Omental fat pad (tissue), 3 donors: ENCODE measurements at regions not wholly inside any gene's neighbourhood (a gene's known extent, or its start where the extent isn't known, plus 50 kb on each side); places are given as distances from the start of the nearest gene placed in this dataset.

Source experiments
- ATAC-seq: fragments of 150-250 bp; one replicate; pipeline ENCODE4 v1.9.1; 2016; ENCODE audit warnings: mild to moderate bottlenecking, moderate library complexity; ENCODE audit not compliant: low FRiP score
- DNase-seq: peaks from one replicate; pipeline ENCODE4 v3.0.0-alpha.2; 2019; ENCODE audit warnings: low spot score
- TF ChIP-seq, protein P1 (sequence below), 3 donors: fragments of 450-650 bp; IDR thresholded peaks; one replicate each; pipeline ENCODE4 v1.5.1; 2016 to 2017; ENCODE audit warnings: antibody characterized with exemption in 3 of 3, mild to moderate bottlenecking in 3 of 3, moderate library complexity in 2 of 3

DNA sequence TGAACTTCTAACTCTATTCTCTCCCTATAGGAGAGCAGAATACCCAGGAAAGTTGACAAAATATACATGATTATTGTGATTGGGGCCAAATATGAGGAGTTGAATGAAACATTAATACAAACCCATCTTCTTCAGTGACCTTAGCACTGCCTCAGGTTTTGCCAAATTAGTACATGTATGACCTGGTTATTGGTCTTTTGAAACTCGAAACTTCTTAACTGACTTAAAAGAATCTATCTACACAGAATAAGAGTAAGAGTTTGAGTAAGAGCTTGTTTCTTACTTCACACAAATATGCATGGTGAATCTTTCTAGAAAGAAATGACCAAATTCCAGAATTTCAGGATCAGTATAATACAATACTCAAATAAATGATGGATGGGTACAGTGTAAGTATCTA lies 213.0 kb upstream of the GK2 start:
- no peak for ATAC-seq
- DNase-seq, result no peak
- TF ChIP-seq, protein P1, sequence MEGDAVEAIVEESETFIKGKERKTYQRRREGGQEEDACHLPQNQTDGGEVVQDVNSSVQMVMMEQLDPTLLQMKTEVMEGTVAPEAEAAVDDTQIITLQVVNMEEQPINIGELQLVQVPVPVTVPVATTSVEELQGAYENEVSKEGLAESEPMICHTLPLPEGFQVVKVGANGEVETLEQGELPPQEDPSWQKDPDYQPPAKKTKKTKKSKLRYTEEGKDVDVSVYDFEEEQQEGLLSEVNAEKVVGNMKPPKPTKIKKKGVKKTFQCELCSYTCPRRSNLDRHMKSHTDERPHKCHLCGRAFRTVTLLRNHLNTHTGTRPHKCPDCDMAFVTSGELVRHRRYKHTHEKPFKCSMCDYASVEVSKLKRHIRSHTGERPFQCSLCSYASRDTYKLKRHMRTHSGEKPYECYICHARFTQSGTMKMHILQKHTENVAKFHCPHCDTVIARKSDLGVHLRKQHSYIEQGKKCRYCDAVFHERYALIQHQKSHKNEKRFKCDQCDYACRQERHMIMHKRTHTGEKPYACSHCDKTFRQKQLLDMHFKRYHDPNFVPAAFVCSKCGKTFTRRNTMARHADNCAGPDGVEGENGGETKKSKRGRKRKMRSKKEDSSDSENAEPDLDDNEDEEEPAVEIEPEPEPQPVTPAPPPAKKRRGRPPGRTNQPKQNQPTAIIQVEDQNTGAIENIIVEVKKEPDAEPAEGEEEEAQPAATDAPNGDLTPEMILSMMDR (IDR thresholded peaks at IDR 0.05), result no peak

DNA sequence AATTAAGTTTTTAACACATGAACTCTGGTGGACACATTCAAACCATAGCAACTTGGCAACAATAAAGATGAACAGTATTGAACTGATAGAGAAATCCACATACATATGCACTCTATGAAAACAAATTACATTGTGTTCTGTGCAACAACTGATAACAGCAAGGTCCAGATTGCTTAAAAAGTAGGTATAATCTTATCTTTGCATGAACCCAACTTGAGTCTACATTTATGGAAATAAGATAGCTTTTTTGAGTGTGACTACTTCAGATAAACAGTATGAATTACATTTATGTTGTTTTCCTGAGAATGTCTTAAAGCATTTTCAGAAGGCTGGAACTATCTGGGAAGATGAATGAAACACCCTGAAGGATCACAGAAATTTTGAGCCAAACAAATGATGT lies 212.6 kb upstream of the GK2 start:
- DNase-seq (no peak), ATAC-seq (no peak)
- TF ChIP-seq, protein P1 (IDR thresholded peaks at IDR 0.05), result no peak

DNA sequence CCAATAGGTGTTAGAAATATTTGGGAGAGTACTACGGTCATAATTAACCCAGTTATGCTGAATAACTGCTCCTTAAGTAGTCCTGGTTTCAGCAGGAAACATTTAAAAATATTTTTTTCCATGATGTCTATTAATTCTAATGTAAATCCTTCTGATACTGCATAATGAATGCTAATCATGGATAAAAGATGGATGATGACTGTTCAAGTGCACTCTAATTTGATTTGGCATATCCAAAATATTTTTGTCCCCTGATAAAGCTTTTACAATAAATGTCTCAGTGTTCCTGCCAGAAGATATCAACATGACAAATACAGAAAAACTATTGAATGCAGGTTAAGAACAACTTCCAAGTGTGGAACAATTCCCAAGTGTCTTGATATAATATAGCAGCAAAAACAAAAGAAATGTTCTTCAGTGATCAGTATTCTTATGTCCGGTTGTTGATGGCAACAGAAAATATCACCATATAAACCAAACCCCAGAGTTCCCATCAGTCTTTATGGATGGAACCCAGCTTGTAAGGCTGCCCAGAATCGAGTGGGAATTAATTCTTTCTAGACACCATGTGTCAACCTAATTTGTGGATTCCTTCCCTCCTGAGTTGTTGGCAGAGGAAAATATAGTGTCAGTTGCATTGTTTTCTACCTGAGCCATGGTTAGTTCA lies 205.4 kb upstream of the GK2 start:
- DNase-seq, result no peak

DNA sequence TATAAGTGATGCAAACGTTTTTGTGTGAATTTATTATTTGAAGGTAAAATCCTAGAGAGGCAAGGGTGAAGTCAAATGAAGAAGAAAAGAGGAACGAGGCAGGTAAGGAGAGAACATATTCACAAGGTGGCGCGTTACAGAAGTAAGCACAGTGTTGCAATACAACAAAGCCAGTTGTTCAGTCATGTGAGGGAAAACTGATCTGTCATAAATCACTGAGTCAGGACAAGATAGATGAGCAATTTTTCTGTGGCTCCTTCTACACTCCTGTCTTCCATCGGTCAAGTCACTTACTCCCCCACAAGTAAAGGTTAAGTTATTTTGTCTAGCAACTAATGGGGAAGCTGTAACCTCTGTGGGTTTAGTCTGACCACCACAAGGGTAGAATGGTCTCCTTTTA lies 203.0 kb upstream of the GK2 start:
- ATAC-seq (no peak), DNase-seq (no peak)
- TF ChIP-seq, protein P1 (IDR thresholded peaks at IDR 0.05), result no peak

More for the DNA sequence above, 205.4 kb upstream of the GK2 start:
- ATAC-seq, result no peak
- TF ChIP-seq, protein P1 (IDR thresholded peaks at IDR 0.05), result no peak

DNA sequence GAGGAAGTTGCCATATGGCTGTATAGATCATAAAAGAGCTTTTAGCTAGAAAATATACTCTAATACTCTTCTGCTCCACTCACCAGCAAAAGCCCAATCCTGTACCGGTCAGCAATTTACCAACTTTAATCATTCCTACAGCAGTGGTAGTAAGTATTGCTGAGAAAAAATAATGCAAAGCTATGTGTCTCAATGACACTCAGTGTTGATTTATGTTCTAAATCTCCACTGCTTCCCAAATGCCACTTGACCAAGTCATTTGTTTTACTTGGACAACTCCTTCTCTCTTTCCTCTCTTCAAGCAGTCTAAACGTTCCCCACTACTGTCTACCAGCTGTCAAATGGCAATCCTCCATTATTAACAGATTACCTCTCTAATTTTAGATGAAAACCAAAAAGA lies 201.8 kb upstream of the GK2 start:
- ATAC-seq, result no peak

DNA sequence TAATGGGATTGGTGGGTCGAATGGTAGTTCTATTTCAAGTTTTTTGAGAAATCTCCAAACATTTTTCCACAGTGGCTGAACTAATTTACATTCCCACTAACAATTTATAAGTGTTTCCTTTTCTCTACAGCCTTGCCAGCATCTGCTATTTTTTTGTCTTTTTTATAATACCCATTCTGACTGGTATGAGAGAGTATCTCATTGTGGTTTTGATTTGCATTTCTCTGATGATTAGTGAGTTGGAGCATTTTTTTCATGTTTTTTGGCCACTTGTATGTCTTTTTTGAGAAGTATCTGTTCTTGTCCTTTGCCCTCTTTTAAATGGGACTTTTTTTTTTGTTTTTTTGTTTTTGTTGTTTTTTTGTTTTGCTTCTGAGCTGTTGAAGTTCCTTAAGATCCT lies 200.0 kb upstream of the GK2 start:
- TF ChIP-seq, protein P1 (IDR thresholded peaks at IDR 0.05), result no peak
- DNase-seq (no peak), ATAC-seq (no peak)

More for the DNA sequence above, 201.8 kb upstream of the GK2 start:
- DNase-seq, result no peak
- TF ChIP-seq, protein P1 (IDR thresholded peaks at IDR 0.05), result no peak

DNA sequence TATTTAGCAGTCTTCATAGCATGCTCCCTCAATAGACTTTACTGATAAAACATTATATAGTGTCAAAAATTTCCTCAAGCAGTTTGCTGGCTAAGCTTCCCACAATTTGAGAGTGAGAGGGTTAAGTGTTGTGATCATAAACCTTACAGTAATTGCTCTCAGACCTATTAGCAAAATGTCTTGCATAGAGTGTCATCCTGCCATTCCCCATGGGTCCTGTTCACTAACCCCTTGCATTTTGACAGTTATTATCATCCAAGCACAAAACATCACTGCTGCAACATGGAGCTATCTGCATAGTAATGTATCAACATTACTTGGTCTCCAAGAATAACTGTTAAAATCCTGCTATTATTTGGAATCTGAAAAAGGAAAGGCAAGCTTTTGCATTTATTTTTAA lies 196.1 kb upstream of the GK2 start:
- ATAC-seq (no peak), DNase-seq (no peak)
- TF ChIP-seq, protein P1 (IDR thresholded peaks at IDR 0.05), result no peak
